Endodermal cell (in vitro differentiated cells): ENCODE measurements at regions not wholly inside any gene's neighbourhood (a gene's known extent, or its start where the extent isn't known, plus 50 kb on each side); places are given as distances from the start of the nearest gene placed in this dataset.

Experiments used
- DNase-seq: peaks from one replicate; pipeline ENCODE4 v3.0.0-alpha.2; 2017
- H3K27ac ChIP-seq: 2 replicates; pipeline ENCODE4 v1.5.1; 2013; ENCODE audit warnings: mild to moderate bottlenecking, low read depth, low read length, moderate library complexity
- H3K27me3 ChIP-seq: 2 replicates; pipeline ENCODE4 v1.6.1; 2013; ENCODE audit warnings: mild to moderate bottlenecking, low read length, moderate library complexity; ENCODE audit not compliant: insufficient read depth, control insufficient read depth, poor library complexity, severe bottlenecking
- H3K36me3 ChIP-seq: 2 replicates; pipeline ENCODE4 v1.7.0; 2013; ENCODE audit warnings: mild to moderate bottlenecking, low read length, moderate library complexity; ENCODE audit not compliant: control insufficient read depth, insufficient read depth
- H3K4me1 ChIP-seq: one replicate; pipeline ENCODE4 v1.7.0; 2013; ENCODE audit warnings: low read length; ENCODE audit not compliant: control insufficient read depth, insufficient read depth
- H3K4me3 ChIP-seq: 2 replicates; pipeline ENCODE4 v1.5.1; 2013; ENCODE audit warnings: mild to moderate bottlenecking, low read length, moderate library complexity
- H3K9ac ChIP-seq: 2 replicates; pipeline ENCODE4 v1.6.1; 2013; ENCODE audit warnings: mild to moderate bottlenecking, low read length, moderate library complexity; ENCODE audit not compliant: poor library complexity, severe bottlenecking; ENCODE audit errors: extremely low read depth
- H3K9me3 ChIP-seq: 2 replicates; pipeline ENCODE4 v1.6.1; 2013; ENCODE audit warnings: mild to moderate bottlenecking, low read length, moderate library complexity; ENCODE audit not compliant: control insufficient read depth
- H3K27ac Mint-ChIP-seq: 2 replicates; pipeline ENCODE4 v1.8.0; 2020; ENCODE audit warnings: mixed read lengths
- H3K27me3 Mint-ChIP-seq: 2 replicates; pipeline ENCODE4 v1.8.0; 2021; ENCODE audit warnings: mild to moderate bottlenecking, mixed read lengths; ENCODE audit not compliant: insufficient read depth
- H3K36me3 Mint-ChIP-seq: 2 replicates; pipeline ENCODE4 v1.8.0; 2020; ENCODE audit warnings: low read depth, mixed read lengths
- H3K4me1 Mint-ChIP-seq: 2 replicates; pipeline ENCODE4 v1.8.0; 2020; ENCODE audit warnings: mixed read lengths
- H3K4me3 Mint-ChIP-seq: 2 replicates; pipeline ENCODE4 v1.8.0; 2020; ENCODE audit warnings: mild to moderate bottlenecking, moderate library complexity, mixed read lengths
- H3K9me3 Mint-ChIP-seq: 2 replicates; pipeline ENCODE4 v1.8.0; 2020; ENCODE audit warnings: mild to moderate bottlenecking, mixed read lengths
- WGBS, 2 experiments: methylation state at CpG; one replicate each; pipeline versions ENCODE4 v1.1.5 to v1.1.7; 2013; ENCODE audit warnings: missing lambda C conversion rate in 2 of 2, mixed read lengths in 1 of 2; ENCODE audit not compliant: insufficient coverage in 1 of 2, insufficient read length in 1 of 2; 5-methylcytosine and 5-hydroxymethylcytosine counted together
- TF ChIP-seq, protein P1 (sequence below): fragments of 200-600 bp; sonication (generic); conservative IDR thresholded peaks from 2 replicates; pipeline ENCODE4 v1.5.0; 2021; ENCODE audit warnings: antibody characterized with exemption, mild to moderate bottlenecking

DNA sequence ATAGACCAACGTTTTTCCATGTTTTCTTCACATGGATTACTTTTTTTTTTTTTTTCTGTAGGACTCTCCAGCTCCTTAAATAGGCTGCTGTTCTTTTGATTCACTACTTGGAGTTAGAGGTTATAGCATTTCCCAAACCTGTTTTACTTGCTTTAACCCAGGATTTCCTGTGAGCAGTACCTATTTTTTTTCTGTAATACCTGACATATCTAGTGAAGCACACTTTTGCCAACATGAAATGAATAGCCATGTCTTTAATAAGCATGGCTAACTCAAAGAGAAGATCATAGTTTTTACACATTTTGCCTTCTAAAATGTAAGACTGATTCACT, 137.0 kb downstream of the FOXA2 start:
- no peaks in the 10 kb centered on the region for H3K36me3 Mint-ChIP-seq
- H3K4me3 Mint-ChIP-seq = no peak overlapping the region
- Histone ChIP-seq H3K27me3 (no peaks in the 10 kb centered on the region), H3K9ac (no peak overlapping the region), H3K36me3 (no peaks in the 10 kb centered on the region), H3K9me3 (no peaks in the 10 kb centered on the region), H3K4me1 (peaks cover 11% of the 10 kb centered on the region), H3K4me3 (no peak overlapping the region), H3K27ac (no peak overlapping the region)
- DNase-seq = no peak
- peaks cover 20% of the 10 kb centered on the region for H3K4me1 Mint-ChIP-seq
- H3K27ac Mint-ChIP-seq = no peak overlapping the region
- H3K27me3 Mint-ChIP-seq = peaks cover 11% of the 10 kb centered on the region
- no peaks in the 10 kb centered on the region for H3K9me3 Mint-ChIP-seq
- TF ChIP-seq, protein P1, sequence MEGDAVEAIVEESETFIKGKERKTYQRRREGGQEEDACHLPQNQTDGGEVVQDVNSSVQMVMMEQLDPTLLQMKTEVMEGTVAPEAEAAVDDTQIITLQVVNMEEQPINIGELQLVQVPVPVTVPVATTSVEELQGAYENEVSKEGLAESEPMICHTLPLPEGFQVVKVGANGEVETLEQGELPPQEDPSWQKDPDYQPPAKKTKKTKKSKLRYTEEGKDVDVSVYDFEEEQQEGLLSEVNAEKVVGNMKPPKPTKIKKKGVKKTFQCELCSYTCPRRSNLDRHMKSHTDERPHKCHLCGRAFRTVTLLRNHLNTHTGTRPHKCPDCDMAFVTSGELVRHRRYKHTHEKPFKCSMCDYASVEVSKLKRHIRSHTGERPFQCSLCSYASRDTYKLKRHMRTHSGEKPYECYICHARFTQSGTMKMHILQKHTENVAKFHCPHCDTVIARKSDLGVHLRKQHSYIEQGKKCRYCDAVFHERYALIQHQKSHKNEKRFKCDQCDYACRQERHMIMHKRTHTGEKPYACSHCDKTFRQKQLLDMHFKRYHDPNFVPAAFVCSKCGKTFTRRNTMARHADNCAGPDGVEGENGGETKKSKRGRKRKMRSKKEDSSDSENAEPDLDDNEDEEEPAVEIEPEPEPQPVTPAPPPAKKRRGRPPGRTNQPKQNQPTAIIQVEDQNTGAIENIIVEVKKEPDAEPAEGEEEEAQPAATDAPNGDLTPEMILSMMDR = no peak
- WGBS, 2 experiments = 75% methylated on average over 1 of the region's 1 CpG; no CpG with 5 or more reads in 1 of the 2 experiments

DNA sequence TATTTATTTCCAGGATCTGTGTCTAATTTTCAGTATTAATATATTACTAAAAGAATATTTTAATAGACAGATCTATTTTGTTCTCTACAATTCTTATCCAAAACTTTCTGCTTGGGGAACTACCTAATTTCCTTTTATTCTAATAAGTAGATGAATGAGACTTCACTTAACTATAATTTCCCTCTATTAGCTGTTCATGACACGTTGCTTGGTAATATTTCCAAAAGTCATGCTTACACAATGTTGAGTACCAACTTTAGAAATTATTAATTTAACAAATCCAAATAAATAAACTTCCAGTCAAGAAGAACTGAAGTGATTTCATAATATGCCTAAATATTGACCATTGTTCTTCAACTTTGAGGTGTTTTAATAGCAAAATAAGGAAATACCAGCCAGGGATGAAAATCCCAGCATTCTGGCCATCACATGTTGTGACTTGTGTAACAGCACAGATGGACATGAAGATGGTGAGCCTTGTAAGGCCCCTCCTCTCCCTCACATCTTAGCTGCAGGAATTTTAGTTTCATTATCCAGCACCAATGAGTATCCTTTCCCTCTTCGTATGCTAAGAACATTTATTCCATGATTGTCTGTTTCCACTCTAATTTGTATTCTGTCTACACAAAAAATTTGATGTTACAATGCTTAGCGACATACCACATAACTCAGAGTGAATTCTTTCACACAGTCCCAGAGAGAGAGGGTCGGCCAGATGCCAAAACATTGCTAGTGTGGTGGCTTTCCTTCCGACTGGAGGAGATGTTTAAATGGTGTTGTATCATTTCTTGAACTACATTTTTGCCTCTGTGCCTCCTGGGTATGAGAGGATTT, 137.5 kb downstream of the FOXA2 start:
- no peak overlapping the region for H3K27ac ChIP-seq
- no peaks in the 10 kb centered on the region for H3K36me3 Mint-ChIP-seq
- H3K4me1 Mint-ChIP-seq = peaks cover 20% of the 10 kb centered on the region
- no peaks in the 10 kb centered on the region for H3K36me3 ChIP-seq
- TF ChIP-seq, protein P1 = no peak
- no peak overlapping the region for H3K4me3 ChIP-seq
- peaks cover 8% of the 10 kb centered on the region for H3K27me3 Mint-ChIP-seq
- H3K27me3 ChIP-seq = no peaks in the 10 kb centered on the region
- no peak overlapping the region for H3K27ac Mint-ChIP-seq
- no peak overlapping the region for H3K9ac ChIP-seq
- peaks cover 11% of the 10 kb centered on the region for H3K4me1 ChIP-seq
- no peaks in the 10 kb centered on the region for H3K9me3 Mint-ChIP-seq
- H3K9me3 ChIP-seq = no peaks in the 10 kb centered on the region
- no peak for DNase-seq
- H3K4me3 Mint-ChIP-seq = no peak overlapping the region
- WGBS, 2 experiments = 81 to 91% methylated on average over 4 to 5 of the region's 5 CpGs

DNA sequence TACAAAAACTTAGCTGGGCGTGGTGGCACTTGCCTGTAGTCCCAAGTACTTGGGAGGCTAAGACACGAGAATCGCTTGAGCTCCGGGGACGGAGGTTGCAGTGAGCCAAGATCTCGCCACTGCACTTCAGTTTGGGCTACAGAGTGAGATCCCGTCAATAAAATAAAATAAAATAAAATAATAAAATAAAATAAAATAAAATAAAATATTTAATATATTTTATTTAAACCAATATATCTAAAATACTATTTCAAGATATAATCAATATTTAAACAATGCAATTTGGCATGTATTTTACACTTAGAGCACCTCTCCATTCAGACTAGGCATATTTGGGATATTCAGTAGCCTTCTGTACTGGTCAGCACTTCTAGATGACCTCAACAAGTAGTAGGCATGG, 142.1 kb downstream of the FOXA2 start:
- H3K4me1 ChIP-seq = peaks cover 4% of the 10 kb centered on the region
- no peaks in the 10 kb centered on the region for H3K27me3 ChIP-seq
- H3K27ac ChIP-seq = no peak overlapping the region
- no peak overlapping the region for H3K4me3 ChIP-seq
- Mint-ChIP-seq H3K27me3 (peaks cover 7% of the 10 kb centered on the region), H3K4me1 (peaks cover 4% of the 10 kb centered on the region), H3K9me3 (no peaks in the 10 kb centered on the region), H3K27ac (no peak overlapping the region), H3K36me3 (no peaks in the 10 kb centered on the region), H3K4me3 (no peak overlapping the region)
- no peaks in the 10 kb centered on the region for H3K9me3 ChIP-seq
- no peak for DNase-seq
- no peak overlapping the region for H3K9ac ChIP-seq
- TF ChIP-seq, protein P1 = no peak
- H3K36me3 ChIP-seq = no peaks in the 10 kb centered on the region
- 94 to 98% methylated on average over 5 to 6 of the region's 7 CpGs for WGBS, 2 experiments
